Activated B cell treated with CpG ODN at 0.5 μM for 24 hours (primary cell): ENCODE measurements at regions not wholly inside any gene's neighbourhood (a gene's known extent, or its start where the extent isn't known, plus 50 kb on each side); places are given as distances from the start of the nearest gene placed in this dataset.

Source experiments
- ATAC-seq: fragments of 200-7000 bp; cut with Tn5 transposase; one replicate; pipeline ENCODE4 v1.10.0; 2021; ENCODE audit warnings: low read depth, mild to moderate bottlenecking, moderate library complexity
- CTCF ChIA-PET: fragments of 350-600 bp; sonication (Branson Sonifier 250); formaldehyde crosslinking; loops from one replicate; lab custom pipeline; 2021; ENCODE audit warnings: antibody characterized with exemption; lab: Charles Lee
- POLR2A ChIA-PET: fragments of 350-600 bp; sonication (Branson Sonifier 250); formaldehyde crosslinking; loops from one replicate; lab custom pipeline; 2021; ENCODE audit warnings: antibody characterized with exemption; lab: Charles Lee
- DNase-seq: peaks from one replicate; pipeline ENCODE4 v3.0.0; 2022
- H3K27ac Mint-ChIP-seq: one replicate; pipeline ENCODE4 v1.8.0; 2020; ENCODE audit warnings: mixed read lengths
- H3K27me3 Mint-ChIP-seq: one replicate; pipeline ENCODE4 v1.8.0; 2021; ENCODE audit warnings: mixed read lengths
- H3K36me3 Mint-ChIP-seq: one replicate; pipeline ENCODE4 v1.8.0; 2021; ENCODE audit warnings: low read depth, mixed read lengths
- H3K4me1 Mint-ChIP-seq: one replicate; pipeline ENCODE4 v1.8.0; 2021; ENCODE audit warnings: mixed read lengths
- H3K4me3 Mint-ChIP-seq: one replicate; pipeline ENCODE4 v1.8.0; 2020; ENCODE audit warnings: mild to moderate bottlenecking, mixed read lengths
- H3K9me3 Mint-ChIP-seq: one replicate; pipeline ENCODE4 v1.8.0; 2020; ENCODE audit warnings: mixed read lengths
- intact Hi-C: fragments of 100-400 bp; cut with micrococcal nuclease; formaldehyde crosslinking; loops from one replicate; pipeline ENCODE4 v1.15.1; 2024
- TF ChIP-seq, protein P1 (sequence below): fragments of 200-600 bp; IDR thresholded peaks from one replicate; pipeline ENCODE4 v1.8.0; 2022; ENCODE audit warnings: antibody characterized with exemption, mild to moderate bottlenecking

DNA sequence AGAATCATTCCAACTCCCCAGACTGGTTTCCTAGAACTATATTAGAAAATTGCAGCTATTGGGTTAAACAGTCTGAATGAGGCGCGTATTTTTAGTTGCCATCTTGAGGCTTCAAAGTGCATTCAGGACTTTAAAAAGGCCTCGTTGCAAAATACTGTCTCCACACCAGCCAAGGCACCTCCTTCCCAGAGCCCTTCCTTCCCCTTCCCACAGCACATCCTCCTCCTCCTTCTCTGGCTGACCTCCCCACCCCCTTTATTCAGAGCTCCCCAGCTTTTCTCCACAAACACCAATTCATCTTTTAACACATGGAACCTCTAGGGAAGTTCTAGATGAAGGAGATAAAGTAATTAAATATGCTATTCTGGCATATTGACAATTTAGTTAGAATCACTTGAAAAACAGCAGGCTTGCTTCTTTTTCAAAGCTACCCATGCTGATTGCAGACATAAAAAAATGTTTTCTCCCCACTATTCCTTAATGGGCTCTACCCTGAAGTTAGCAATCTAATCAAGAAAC, 90.3 kb downstream of the RTP5 start:
- ATAC-seq, result no peak
- Mint-ChIP-seq H3K27ac (peak overlapping the region; percentile 77), H3K4me1 (peaks cover 49% of the 10 kb centered on the region)

DNA sequence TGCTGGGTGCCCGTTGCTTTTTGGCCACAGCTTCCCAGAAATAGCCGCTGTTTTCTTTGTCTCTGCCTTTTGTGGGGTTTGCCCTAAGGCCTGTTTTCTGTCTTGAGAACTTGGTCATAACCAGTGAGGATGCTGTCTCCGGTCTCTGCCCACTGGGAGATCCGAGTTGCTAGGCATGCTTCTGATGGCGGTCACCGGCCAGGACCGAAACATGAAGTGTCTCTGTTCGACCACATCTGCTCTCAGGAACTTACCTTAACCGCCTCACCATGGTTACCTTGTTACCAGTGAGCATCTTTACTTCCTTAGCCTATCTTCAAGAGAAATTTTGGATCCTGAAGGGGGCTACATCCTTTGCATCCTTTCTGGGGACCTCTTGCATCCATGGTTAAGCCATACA, 91.9 kb downstream of the RTP5 start:
- Mint-ChIP-seq H3K27me3 (no peaks in the 10 kb centered on the region), H3K27ac (peak overlapping the region; percentile 77), H3K4me3 (no peak overlapping the region), H3K9me3 (peaks cover 12% of the 10 kb centered on the region), H3K36me3 (peaks cover 25% of the 10 kb centered on the region), H3K4me1 (peaks cover 63% of the 10 kb centered on the region)
- ATAC-seq (no peak), DNase-seq (no peak)
- intact Hi-C loops, result loop anchor here (5.0 kb wide), 1 partner anchor 36 kb away; no protein-coding TSS in a partner anchor
- TF ChIP-seq, protein P1, sequence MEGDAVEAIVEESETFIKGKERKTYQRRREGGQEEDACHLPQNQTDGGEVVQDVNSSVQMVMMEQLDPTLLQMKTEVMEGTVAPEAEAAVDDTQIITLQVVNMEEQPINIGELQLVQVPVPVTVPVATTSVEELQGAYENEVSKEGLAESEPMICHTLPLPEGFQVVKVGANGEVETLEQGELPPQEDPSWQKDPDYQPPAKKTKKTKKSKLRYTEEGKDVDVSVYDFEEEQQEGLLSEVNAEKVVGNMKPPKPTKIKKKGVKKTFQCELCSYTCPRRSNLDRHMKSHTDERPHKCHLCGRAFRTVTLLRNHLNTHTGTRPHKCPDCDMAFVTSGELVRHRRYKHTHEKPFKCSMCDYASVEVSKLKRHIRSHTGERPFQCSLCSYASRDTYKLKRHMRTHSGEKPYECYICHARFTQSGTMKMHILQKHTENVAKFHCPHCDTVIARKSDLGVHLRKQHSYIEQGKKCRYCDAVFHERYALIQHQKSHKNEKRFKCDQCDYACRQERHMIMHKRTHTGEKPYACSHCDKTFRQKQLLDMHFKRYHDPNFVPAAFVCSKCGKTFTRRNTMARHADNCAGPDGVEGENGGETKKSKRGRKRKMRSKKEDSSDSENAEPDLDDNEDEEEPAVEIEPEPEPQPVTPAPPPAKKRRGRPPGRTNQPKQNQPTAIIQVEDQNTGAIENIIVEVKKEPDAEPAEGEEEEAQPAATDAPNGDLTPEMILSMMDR, result no peak
- CTCF ChIA-PET, result interaction anchor here (3.0 kb wide), 1 partner anchor 10 kb away, joined by 20 read pairs; no protein-coding TSS in a partner anchor
- POLR2A ChIA-PET, result no interaction called here

More for the DNA sequence above, 90.3 kb downstream of the RTP5 start:
- no peak for DNase-seq
- intact Hi-C loops, result loop anchor here (5.0 kb wide), 1 partner anchor 37 kb away; no protein-coding TSS in a partner anchor
- ChIA-PET CTCF (interaction anchor here (3.0 kb wide), 1 partner anchor 9 kb away, joined by 20 read pairs; no protein-coding TSS in a partner anchor), POLR2A (no interaction called here)
- no peaks in the 10 kb centered on the region for H3K27me3 Mint-ChIP-seq
- TF ChIP-seq, protein P1, result no peak
- H3K36me3 Mint-ChIP-seq, result peaks cover 29% of the 10 kb centered on the region
- no peak overlapping the region for H3K4me3 Mint-ChIP-seq
- peaks cover 12% of the 10 kb centered on the region for H3K9me3 Mint-ChIP-seq

DNA sequence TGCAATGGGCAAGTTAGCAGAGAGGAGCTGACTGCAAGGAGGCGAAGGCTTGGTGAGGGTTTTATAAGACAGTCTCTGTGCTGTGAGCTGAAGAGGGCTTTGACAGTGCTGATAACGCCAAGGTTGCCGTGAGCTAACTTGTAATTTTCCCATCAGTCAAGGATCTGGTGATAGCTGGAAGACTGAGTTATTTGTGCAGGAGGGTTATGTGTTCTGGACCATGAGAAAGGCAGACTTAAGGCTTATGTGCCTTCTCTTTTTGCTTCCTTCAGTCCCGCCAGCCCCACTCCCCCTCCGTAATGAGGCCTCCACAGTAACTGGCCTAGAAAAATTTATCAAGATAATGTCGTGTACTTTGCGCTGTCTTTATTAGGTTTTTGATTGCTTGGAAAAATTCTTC, 94.6 kb downstream of the RTP5 start:
- ChIA-PET CTCF (no interaction called here), POLR2A (interaction anchor here (0.7 to 1.1 kb wide), 7 partner anchors 13 to 1397 kb away, joined by 3 to 7 read pairs (median 5); no protein-coding TSS in a partner anchor)
- TF ChIP-seq, protein P1, result no peak
- no peaks in the 10 kb centered on the region for H3K9me3 Mint-ChIP-seq
- DNase-seq, result no peak
- peak overlapping the region; percentile 89 for H3K27ac Mint-ChIP-seq
- H3K27me3 Mint-ChIP-seq, result no peaks in the 10 kb centered on the region
- intact Hi-C loops, result loop anchor here (5.0 kb wide), 1 partner anchor 33 kb away; no protein-coding TSS in a partner anchor
- H3K36me3 Mint-ChIP-seq, result peaks cover 11% of the 10 kb centered on the region
- peaks cover 81% of the 10 kb centered on the region for H3K4me1 Mint-ChIP-seq
- peak overlapping the region; percentile 60 for H3K4me3 Mint-ChIP-seq
- ATAC-seq, result no peak

DNA sequence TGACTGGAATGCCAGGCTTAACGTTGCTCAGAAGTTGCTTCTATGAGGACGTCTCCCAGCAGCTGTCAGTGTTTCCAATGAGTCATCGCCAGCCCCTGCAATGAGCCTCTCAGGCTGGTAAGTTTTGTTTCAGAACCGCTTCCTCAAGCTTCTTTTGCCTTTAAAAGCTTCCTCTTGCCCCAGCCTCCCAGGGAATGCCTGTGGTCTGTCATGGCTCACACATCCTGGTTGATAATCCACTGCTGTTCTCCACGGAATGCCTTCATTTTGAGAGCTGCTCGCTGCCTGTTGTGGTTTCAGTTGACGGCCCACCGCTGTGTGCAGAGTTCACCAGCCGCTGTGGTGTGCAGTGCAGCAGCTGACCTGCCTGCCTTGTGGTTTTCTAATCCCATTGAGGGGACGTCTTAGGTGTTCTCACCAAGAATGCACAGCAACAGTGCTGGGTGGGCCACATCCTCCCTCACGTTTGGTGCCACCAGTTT, 96.4 kb downstream of the RTP5 start:
- CTCF ChIA-PET, result interaction anchor here (1.0 to 3.0 kb wide), 2 partner anchors 15 to 56 kb away, joined by 3 to 17 read pairs; no protein-coding TSS in a partner anchor
- Mint-ChIP-seq H3K27me3 (no peaks in the 10 kb centered on the region), H3K4me1 (peaks cover 67% of the 10 kb centered on the region), H3K9me3 (no peaks in the 10 kb centered on the region), H3K27ac (peak overlapping the region; percentile 79), H3K4me3 (peak overlapping the region; percentile 75), H3K36me3 (peaks cover 8% of the 10 kb centered on the region)
- intact Hi-C loops, result loop anchor here (5.0 kb wide), 1 partner anchor 121 kb away; no protein-coding TSS in a partner anchor
- DNase-seq (peak; percentile 49), ATAC-seq (peak; percentile 77)
- POLR2A ChIA-PET, result interaction anchor here (1.1 to 1.3 kb wide), 2 partner anchors 11 to 19 kb away, joined by 3 to 4 read pairs; no protein-coding TSS in a partner anchor
- TF ChIP-seq, protein P1, result no peak
